OCI-LY3 (cell line): ENCODE measurements at regions not wholly inside any gene's neighbourhood (a gene's known extent, or its start where the extent isn't known, plus 50 kb on each side); places are given as distances from the start of the nearest gene placed in this dataset.
A peak's percentile ranks its signal among the peaks of the same experiment; 100 is the strongest.

Experiments
- H2AFZ ChIP-seq: fragments of 200-600, 300-600 bp; shearing (Covaris generic); 2 replicates; pipeline ENCODE4 v1.6.0; 2014; ENCODE audit warnings: antibody characterized with exemption, low read depth, low read length
- H3K27ac ChIP-seq: fragments of 200-600, 300-600 bp; sonication (generic); 2 replicates; pipeline ENCODE4 v1.5.1; 2014; ENCODE audit warnings: mild to moderate bottlenecking, low read length, moderate library complexity, mixed read lengths
- H3K27me3 ChIP-seq: fragments of 200-600, 300-600 bp; sonication (generic); 2 replicates; pipeline ENCODE4 v1.6.1; 2014; ENCODE audit warnings: low read depth, low read length, mixed read lengths
- H3K36me3 ChIP-seq: fragments of 200-600, 300-600 bp; sonication (generic); replicated peaks from 2 replicates; pipeline ENCODE3; 2014; ENCODE audit warnings: low read depth, low read length, mixed read lengths
- H3K4me1 ChIP-seq: fragments of 300-600, 200-600 bp; sonication (generic); 2 replicates; pipeline ENCODE4 v1.6.1; 2014; ENCODE audit warnings: low read length, mixed read lengths
- H3K4me2 ChIP-seq: fragments of 200-600, 300-600 bp; sonication (generic); 2 replicates; pipeline ENCODE4 v1.6.1; 2014; ENCODE audit warnings: low read length, mixed read lengths
- H3K4me3 ChIP-seq: fragments of 300-600, 200-600 bp; sonication (generic); 2 replicates; pipeline ENCODE4 v1.5.1; 2014; ENCODE audit warnings: antibody characterized with exemption, mild to moderate bottlenecking, low read length, moderate library complexity
- H3K79me2 ChIP-seq: fragments of 300-600, 200-600 bp; shearing (Covaris generic); 2 replicates; pipeline ENCODE4 v1.6.1; 2014; ENCODE audit warnings: mild to moderate bottlenecking, low read length, mixed read lengths
- H3K9ac ChIP-seq: fragments of 300-600, 200-600 bp; shearing (Covaris generic); 2 replicates; pipeline ENCODE4 v1.6.0; 2014; ENCODE audit warnings: mild to moderate bottlenecking, low read length, moderate library complexity
- H3K9me3 ChIP-seq: fragments of 200-600, 300-600 bp; shearing (Covaris generic); 2 replicates; pipeline ENCODE4 v1.6.1; 2014; ENCODE audit warnings: low read length, mixed read lengths; ENCODE audit not compliant: insufficient read depth
- H4K20me1 ChIP-seq: fragments of 200-600, 300-600 bp; sonication (generic); 2 replicates; pipeline ENCODE4 v1.6.1; 2016; ENCODE audit warnings: low read length, mixed read lengths; ENCODE audit not compliant: insufficient read depth
- CTCF ChIP-seq: fragments of 200-600, 300-600 bp; sonication (generic); IDR thresholded peaks from 2 replicates; pipeline ENCODE4 v1.5.1; 2014; ENCODE audit warnings: antibody characterized with exemption, low read length, low read depth
- EZH2phosphoT487 ChIP-seq: fragments of 200-600 bp; shearing (Covaris generic); IDR thresholded peaks from 2 replicates; pipeline ENCODE4 v1.6.1; 2018; ENCODE audit warnings: antibody characterized with exemption, mixed run types, low read depth

- TF ChIP-seq CTCF (no peak), EZH2phosphoT487 (no peak)
- no peak overlapping the region for H2AFZ ChIP-seq
- H3K79me2 ChIP-seq: no peaks in the 10 kb centered on the region
- H3K9ac ChIP-seq: no peak overlapping the region
- no peaks in the 10 kb centered on the region for H3K27me3 ChIP-seq
- no peaks in the 10 kb centered on the region for H4K20me1 ChIP-seq
- no peak overlapping the region for H3K4me2 ChIP-seq
- H3K9me3 ChIP-seq: no peaks in the 10 kb centered on the region
- no peaks in the 10 kb centered on the region for H3K4me1 ChIP-seq
- H3K27ac ChIP-seq: no peak overlapping the region
- no peaks in the 10 kb centered on the region for H3K36me3 ChIP-seq
- H3K4me3 ChIP-seq: no peak overlapping the region
Observed at GRCh38 chr4:135834471-135834870, 1632.9 kb upstream of the PABPC4L start.

GRCh38 chr4:135833529-135833928 is 1631.9 kb upstream of the PABPC4L start:
- Histone ChIP-seq H2AFZ (no peak overlapping the region), H3K4me3 (no peak overlapping the region), H3K9me3 (no peaks in the 10 kb centered on the region), H3K9ac (no peak overlapping the region), H3K27me3 (no peaks in the 10 kb centered on the region), H3K27ac (no peak overlapping the region), H3K4me2 (no peak overlapping the region), H3K79me2 (no peaks in the 10 kb centered on the region), H3K4me1 (no peaks in the 10 kb centered on the region), H3K36me3 (no peaks in the 10 kb centered on the region), H4K20me1 (no peaks in the 10 kb centered on the region)
- TF ChIP-seq EZH2phosphoT487 (no peak), CTCF (no peak)

GRCh38 chr4:135824759-135825296 is 1623.2 kb upstream of the PABPC4L start:
- no peak overlapping the region for H3K4me3 ChIP-seq

GRCh38 chr4:135804785-135805184 is 1603.2 kb upstream of the PABPC4L start:
- Histone ChIP-seq H3K27ac (no peak overlapping the region), H3K4me3 (no peak overlapping the region), H3K9ac (no peak overlapping the region), H3K27me3 (no peaks in the 10 kb centered on the region), H3K79me2 (no peaks in the 10 kb centered on the region), H3K4me2 (no peak overlapping the region), H2AFZ (no peak overlapping the region), H3K4me1 (no peaks in the 10 kb centered on the region), H3K9me3 (no peaks in the 10 kb centered on the region), H3K36me3 (no peaks in the 10 kb centered on the region), H4K20me1 (no peaks in the 10 kb centered on the region)
- TF ChIP-seq EZH2phosphoT487: no peak
- TF ChIP-seq CTCF: no peak

More at GRCh38 chr4:135824759-135825296, 1623.2 kb upstream of the PABPC4L start:
- no peaks in the 10 kb centered on the region for H3K79me2 ChIP-seq
- H3K9ac ChIP-seq: no peak overlapping the region
- no peaks in the 10 kb centered on the region for H4K20me1 ChIP-seq
- no peak overlapping the region for H3K4me2 ChIP-seq
- no peaks in the 10 kb centered on the region for H3K4me1 ChIP-seq
- H3K36me3 ChIP-seq: no peaks in the 10 kb centered on the region
- H2AFZ ChIP-seq: peak overlapping the region; percentile 19; the same call in 1 of the 2 replicates
- no peak overlapping the region for H3K27ac ChIP-seq
- TF ChIP-seq EZH2phosphoT487 (no peak), CTCF (no peak)
- no peaks in the 10 kb centered on the region for H3K27me3 ChIP-seq
- H3K9me3 ChIP-seq: no peaks in the 10 kb centered on the region
